GM19395 (cell line): ENCODE measurements at regions not wholly inside any gene's neighbourhood (a gene's known extent, or its start where the extent isn't known, plus 50 kb on each side); places are given as distances from the start of the nearest gene placed in this dataset.

Source experiments
- ATAC-seq: cut with Tn5 transposase; IDR thresholded peaks from one replicate; pipeline ENCODE4 v1.9.1; 2021; ENCODE audit warnings: mild to moderate bottlenecking, moderate library complexity; ENCODE audit not compliant: unreplicated experiment

DNA sequence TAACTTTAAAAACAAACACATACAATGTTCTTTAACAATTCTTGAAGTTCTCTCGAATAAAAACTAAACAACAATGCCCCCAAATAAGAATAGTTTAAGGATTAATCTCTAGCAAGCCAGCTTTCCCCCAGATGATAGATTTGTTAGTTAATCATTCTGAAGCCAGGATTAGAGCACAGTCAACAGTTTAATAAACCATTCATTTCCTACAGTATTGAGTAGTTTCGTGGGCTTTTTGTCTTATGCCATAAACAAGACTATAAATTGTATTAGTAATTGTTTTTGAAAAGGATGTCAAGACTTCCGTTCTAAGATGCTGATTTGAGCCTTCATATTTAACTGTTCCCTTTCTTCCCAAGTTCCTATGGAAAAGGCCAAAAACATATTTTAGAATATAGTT is 136.6 kb downstream of the PIK3R1 start:
- no peak for ATAC-seq

DNA sequence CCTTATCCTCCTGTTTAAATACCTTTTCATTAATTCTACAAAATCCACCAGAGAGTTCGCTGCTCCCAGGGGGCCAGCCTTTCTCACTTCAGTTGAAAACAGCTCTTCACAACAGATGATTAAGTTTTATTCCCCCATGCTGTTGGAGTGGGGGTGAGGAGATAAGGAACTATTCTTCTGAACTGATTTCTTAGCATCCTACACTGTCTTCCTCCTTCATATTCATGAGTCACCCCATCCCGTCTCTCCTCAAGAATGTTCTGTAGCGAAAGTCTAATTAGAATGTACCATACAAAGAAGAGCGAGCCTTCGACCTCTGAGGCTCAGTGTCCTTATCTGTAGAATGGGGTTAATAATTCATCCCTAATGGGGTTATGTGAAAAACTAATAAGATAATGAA is 138.0 kb downstream of the PIK3R1 start:
- no peak for ATAC-seq

DNA sequence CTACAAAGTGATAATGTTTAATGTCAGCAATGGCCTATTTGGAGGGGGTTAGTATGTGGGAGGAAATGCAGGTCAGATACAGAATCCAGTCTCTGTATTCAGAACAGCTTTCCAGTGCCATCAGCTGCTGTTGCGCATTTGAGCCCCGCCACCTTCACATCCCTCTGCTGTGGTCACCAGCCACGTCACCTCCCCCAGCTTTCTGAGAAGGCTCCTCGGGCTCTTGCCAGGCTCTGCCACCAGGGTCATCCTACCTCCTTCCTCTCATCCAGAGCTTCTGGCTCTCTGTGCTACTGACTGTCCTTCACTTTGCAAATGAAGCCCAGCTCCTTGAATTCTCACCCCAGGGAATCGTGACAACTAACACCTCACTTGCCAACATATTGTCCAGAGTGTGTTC is 138.8 kb downstream of the PIK3R1 start:
- ATAC-seq, result no peak

DNA sequence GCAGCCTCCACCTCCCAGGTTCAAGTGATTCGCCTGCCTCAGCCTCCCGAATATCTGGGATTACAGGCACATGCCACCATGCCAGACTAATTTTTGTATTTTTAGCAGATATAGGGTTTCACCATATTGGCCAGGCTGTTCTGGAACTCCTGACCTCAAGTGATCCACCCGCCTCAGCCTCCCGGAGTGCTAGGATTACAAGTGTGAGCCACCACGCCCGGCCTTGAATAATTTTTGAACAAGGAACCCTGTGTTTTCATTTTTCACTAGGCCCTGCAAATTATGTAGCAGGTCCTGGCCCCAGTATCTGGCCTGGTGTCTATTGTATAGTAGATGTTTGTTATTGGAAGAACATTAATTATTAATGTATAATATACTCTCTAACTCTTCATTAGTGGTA is 140.7 kb downstream of the PIK3R1 start:
- ATAC-seq, result no peak

DNA sequence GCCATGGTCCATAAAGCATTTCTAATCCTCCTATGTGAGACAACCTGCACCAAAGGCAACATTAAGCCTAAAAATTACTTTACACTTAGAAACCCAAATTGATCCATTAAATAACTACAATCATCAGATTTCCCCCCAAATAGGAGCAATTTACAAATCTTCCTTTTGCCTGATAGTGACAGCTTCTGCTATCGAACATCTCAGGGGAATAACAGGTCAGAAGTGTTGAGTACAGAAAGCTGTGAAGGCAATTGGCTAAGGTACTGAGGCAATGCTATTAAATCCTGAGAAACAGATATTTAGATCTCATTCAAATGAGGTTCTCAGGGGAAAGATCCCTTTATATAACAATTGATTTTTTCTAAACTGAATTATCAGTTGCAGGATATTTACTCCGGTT is 141.1 kb downstream of the PIK3R1 start:
- no peak for ATAC-seq

DNA sequence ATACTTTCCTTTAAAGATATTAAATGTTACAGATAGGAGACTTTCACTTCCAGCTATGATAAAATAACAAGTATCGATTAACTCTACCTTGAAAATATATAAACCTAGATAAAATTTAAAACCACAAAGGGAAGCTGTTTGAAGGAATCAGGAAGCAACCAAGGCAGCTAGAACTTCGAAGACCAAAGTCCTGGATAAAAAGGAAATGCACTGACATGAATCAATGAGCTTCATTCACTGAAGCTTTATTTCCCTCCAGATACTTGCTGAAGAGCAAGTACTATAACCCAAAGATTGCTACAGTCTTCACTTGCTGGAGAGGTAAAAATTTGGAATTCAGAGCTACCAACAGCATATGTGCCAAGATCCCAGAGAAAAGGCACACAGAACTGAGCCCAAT is 144.1 kb downstream of the PIK3R1 start:
- no peak for ATAC-seq

DNA sequence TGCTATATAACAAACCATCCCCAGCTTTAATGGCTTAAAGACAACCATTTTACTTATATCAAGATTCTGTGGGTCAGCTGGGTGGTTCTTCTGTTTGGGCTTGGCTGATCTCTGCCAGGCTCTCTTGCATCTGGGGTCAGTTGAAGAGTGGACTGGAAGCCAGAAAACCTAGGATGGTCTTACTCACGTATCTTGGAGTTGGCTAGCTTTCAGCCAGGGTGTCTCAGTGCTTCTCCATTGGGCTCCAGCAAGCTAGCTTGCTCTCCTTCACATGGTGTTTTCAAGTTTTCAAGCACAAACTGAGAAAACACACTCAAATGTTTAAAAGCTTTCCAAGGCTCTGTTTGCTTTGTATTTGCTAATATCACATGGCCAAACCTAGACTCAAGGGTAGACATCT is 146.8 kb downstream of the PIK3R1 start:
- no peak for ATAC-seq

DNA sequence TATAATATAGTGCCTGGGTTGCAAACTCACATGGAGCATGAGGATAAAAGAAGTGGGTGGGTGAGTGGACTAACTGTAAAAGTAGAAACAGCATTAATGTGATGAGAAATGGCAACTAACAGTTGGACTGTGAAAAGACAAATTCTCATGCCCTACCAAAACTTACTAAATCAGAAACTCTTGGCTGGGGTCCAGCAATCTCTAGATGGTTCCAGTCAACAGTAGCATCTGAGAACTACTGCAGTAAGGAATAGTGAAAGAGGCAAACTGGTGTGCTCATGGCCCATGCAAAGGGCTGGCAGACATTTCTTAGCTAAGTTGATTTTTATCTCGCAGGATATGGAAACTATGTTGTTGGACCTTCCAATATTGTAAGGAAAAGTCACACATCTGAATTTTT is 150.3 kb downstream of the PIK3R1 start:
- no peak for ATAC-seq

DNA sequence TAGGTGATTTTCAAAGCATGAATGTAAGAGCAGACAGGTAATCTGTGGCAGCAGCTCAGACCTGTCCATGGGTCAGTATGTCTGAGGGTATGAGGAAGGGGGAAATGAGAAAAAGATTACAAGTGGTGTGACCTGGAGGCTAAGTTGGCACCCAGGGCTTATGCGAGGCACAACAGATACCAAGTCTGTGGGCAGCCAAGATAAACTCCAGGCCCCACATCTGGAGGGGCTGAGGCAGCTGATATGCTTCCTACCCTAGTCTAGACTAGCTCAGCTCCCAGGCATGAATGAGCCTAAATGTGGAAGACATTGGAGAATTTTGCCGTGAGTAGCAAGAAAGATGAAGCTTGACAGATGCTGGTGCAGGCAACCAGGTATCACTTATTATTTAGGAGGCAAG is 151.7 kb downstream of the PIK3R1 start:
- no peak for ATAC-seq

DNA sequence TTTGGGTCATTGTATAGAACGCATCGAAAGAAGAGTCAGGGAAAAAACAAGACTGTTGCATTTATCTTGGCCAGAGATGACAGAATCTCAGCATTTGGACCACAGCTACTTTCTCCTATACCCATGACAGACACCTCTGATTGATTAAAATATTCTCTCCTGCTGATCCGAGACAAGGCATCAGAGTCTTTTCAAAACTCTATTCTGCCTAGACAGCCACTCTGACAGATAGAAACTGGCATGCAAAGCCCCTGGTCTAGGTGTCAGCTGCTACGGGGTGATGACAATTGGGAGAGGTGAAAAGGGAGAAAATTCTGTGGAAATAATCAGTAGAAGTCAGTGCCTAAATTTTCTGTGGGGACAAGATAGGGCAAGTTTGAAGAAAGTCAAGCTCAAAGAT is 152.2 kb downstream of the PIK3R1 start:
- ATAC-seq, result no peak

DNA sequence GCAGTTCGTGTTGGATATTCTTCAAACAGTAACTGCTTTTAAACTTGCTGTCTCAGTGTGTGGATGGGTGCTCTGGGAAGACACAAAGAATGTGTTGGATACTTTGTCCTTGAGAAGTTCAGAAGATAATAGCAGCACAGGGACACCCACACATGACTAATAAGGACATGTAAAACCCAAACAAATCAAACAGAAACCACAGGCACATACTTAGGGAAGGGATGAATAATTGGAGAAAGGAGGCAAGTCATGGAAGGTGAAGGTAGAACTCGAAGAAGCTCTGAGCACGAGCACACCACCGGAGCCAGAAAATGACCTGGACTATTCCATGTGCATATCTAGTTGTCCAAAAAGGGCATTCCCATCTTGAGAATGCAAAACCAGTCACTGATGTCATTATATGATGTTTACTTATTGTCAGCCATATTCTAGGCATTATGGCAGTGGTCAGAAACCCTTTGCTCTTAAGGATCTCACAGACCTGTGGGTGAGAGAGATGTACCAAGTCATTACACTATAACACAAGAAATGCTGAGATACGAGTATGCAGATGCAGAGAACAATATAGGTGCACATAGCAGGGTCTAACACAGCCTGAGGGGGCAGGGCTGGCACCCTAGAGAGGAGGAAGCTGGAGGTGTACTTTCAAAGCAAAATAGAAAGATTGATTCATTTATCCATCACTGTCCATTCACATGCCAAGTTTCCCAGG is 152.9 kb downstream of the PIK3R1 start:
- ATAC-seq, result no peak

DNA sequence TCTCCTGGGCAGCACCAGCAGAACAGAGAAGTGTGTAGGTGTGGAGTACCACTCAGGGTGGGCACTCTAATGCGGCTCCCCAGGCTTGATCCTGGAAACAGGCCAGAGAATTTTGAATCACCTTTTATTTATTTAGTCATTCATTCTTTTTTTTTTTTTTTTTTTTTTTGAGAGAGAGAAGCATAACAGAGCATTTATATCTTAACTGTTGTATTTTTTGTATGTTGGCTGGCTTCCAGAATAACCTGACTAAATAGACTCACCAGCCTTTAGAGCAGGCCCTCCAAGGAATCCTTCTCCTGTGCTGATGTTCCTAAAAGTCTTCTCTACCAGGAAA is 153.4 kb downstream of the PIK3R1 start:
- ATAC-seq, result no peak

DNA sequence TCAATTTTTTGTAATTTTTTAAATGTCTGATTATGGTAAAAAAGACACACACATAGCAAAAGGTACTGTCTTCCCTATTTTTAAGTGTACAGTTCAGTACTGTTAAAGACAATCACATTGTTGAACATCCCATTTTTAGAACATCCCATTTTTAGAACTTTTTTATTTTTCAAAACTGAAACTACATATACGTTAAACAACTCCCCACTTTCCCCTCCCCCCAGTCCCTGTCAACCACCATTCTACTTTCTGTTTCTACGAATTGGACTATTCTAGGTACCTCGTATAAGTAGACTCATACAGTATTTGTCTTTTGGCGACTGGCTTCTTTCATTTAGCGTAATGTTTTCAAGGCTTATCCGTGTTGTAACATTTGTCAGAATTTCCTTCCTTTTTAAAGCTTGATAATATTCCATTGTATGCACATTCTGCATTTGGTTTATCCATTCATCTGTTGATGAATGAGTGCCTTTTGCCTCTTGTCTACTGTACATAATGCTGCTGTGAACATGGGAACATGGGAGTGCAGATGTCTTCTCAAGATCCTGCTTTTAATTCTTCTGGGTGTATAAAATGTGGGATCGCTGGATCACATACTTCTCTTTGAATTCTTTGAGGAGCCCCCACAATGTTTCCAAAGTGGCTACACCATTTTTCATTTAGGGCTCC is 154.0 kb downstream of the PIK3R1 start:
- ATAC-seq, result peak; percentile 90

DNA sequence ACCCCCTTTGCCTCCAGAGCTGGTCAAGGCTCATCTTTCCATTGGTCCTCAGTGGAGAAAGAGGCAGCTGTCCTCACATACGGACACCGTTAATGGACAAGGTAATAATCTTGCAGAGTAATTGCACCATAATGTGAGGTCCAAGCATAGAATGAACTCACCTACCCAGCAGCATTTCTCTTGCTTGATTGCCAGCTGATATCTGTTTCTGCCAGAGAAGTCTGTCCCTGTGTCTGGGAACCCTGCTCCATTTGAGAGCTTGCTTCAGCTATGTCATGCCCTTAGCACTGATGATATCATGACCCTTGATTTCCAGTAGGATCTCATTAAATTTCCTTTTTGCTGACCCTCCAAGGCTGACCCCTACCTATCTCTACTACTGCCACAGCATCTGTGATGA is 154.6 kb downstream of the PIK3R1 start:
- no peak for ATAC-seq

DNA sequence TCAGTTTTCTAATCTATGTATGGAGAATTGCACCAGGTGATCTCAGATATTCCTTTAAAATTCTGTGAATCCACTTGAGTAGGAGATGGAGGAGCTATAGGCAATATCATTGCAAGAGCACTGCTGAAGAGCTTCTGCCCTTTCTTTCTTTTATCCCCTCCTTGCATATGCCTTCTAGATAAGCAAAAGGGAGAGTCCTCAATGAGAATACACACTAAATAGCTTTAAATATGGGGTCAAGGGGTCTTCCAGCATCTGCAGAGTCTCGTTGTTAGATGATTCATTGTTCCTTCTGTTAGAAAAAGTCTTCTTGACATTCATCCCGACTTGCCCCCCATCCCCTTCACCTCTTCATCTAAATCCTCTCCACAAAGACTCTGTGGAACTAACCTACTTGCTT is 156.1 kb downstream of the PIK3R1 start:
- no peak for ATAC-seq

DNA sequence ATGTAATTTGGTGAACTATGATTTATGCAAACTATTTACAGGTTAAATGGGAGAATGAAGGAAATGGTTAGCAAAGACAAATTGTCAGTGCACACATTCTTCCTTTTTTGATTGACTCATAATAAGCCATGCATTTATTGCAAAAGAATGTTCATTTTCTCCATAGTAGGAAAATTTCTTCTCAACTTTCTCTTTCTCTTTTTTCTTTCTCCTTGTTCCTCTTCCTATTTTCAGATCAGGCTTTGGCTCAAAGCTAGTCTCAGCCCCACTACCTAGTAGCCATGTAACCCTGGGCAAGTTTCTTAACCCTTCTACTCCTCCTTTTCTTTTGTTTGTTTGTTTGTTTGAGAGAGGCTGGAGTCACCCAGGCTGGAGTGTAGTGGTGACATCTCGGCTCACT is 156.6 kb downstream of the PIK3R1 start:
- no peak for ATAC-seq

DNA sequence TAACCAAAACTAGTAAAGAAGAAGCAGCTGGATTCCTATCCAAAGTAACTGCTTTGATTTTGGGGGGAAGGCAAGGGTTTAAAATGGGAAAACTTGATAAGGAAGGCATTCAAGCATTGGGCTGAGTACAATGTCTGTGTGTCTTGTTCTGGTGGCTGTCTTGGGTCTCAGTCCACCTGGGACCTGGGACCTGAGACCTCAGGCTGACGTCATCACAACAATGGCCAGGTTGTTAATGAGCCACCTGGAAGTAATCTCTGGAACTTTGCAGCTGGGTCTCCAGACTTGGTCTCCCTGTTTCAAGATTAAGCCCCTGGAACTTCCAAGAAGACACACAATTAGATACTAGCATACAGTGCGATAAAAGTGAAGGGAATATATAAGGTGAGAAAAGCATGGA is 157.5 kb downstream of the PIK3R1 start:
- no peak for ATAC-seq

DNA sequence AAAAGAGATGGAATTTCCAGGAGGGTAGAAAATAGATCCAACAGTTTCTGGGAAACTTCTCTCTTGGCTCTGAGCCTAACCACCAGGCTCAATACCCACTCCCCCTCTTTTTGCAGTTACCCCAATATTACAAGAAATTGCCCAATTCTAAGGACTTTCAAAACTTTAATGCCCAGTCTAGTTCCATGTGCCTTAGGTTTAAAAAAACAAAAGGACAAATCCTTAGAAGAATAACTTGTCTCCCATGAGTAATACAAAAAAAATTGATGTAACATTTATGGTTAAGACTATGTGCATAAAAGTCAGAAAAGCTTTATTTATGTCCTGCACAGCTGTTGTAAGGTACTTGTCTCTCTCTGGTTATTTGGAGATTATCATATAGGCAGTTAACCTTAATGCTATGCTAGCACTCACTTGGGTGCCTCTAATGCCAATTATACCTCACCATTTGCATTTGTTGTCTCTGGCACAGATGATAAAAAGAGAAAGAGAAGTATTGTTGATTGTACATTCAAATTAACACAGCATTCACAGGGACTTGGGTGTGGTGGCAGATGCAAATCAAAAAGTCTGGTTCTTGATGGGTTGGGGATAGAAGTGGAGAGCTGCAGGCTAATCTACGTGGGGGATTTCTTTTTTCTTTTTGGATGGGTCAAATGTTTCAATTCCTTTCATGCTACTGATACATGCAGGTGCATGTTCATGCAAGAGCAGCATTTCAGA is 159.4 kb downstream of the PIK3R1 start:
- ATAC-seq, result no peak

DNA sequence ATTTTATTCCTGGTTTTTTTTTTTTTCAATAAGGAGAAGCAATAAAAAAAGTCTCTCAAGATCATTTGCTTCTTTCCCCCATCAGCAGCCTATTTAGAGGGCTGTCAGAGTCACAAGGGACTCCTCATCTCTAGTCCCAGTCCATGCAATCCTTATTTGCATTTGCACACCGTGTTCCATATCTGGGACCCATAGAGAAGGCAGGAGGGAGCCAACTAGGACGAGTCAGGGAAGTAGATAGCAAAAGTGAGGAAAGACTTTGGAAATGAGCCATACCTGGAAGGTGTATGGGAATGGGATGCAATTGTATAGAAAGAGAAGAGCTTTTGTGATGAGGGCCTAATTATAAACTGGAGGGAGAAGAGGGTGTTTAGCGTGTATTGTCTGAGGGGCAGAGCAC is 160.0 kb downstream of the PIK3R1 start:
- ATAC-seq, result no peak

DNA sequence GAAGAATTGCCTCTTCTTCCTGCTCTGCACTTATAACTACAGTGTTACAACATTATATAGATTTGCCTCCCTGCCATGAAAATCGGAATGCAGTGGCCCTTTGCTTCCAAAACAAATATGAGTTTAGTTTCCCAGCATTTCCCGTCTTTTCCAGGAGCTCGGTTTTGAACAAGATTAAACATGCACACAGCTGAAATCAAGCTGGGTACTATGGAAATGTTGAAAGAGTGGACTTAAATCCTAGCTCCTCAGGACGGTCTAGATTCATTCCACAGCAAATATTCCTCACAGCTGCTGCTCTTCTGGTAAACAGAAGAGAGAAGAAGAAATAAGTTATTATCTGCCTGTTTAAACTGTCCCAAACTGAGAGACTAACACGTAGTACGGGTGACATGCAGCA is 161.4 kb downstream of the PIK3R1 start:
- ATAC-seq, result no peak

DNA sequence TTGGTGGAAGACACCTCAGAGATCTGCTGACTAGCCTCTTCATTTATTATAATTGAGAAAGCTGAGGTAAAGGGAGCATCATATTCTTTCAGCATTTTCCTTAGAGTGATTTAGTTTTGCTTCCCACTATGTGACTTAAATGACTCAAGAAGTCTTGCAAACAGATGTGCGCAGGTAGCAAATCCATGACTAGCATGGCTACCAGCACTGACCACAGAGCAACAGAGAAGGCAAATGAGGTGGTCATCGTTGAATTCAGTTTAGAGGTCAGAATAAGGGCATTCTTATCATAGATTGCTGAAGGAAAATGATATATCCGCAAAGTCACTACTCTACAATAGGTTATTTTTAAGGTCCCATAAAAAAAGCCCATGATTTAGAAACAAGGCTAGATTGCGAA is 162.2 kb downstream of the PIK3R1 start:
- no peak for ATAC-seq

DNA sequence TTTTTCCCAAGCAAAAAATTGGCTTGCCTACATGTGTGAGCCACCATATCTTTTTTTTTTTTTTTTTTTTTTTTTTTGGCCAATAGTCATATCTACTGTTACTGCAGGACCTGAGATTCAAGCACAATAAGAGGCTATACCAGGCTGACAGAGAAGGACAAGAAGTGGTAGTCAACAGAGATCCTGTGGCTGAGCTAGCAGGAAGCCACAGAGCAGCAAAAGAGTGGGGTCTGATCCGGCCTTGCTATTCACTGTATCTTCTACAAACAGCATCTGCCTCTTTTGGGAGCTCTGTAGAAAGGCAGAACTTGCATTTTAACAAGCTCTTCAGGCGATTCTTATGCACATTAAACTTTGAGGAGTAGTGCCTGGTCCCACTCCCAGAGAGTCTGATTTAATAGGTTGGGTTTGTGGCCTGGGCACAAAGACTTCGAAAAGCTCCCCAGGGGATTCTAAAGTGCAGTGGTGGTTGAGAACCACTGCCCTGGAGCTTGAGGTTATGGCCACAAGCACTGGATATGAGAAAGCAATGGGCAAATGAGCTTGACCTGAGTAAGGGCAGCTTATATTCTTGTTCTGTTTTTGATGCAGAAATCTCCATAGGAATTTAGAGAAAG is 162.8 kb downstream of the PIK3R1 start:
- ATAC-seq, result peak; percentile 85
